ENCODE measurements at regions not wholly inside any gene's neighbourhood (a gene's known extent, or its start where the extent isn't known, plus 50 kb on each side); places are given as distances from the start of the nearest gene placed in this dataset.
"Not testable (repeated sequence)": the region's sequence is repeated elsewhere in the genome, so short reads cannot be mapped to it uniquely, and the experiment has no call there.

GRCh38 chr1:68815632-68816031 lies 318.8 kb upstream of the DEPDC1 start:
- no peak for TF ChIP-seq CTCF (IDR thresholded peaks at IDR 0.05; ENCODE audit: insufficient read depth, low read length)
- no peak for TF ChIP-seq POLR2AphosphoS5 (IDR thresholded peaks at IDR 0.05; ENCODE audit: low read depth)
- TF ChIP-seq GABPA (IDR thresholded peaks at IDR 0.05; ENCODE audit: low read depth): no peak
- no peak for TF ChIP-seq SPI1 (IDR thresholded peaks at IDR 0.05; ENCODE audit: borderline replicate concordance, low read depth)
- TF ChIP-seq REST (IDR thresholded peaks at IDR 0.05; ENCODE audit: insufficient replicate concordance, low read depth): no peak
- no peak for DNase-seq (ENCODE audit: low read depth in 1 of 2, low spot score in 1 of 2)
- H3K4me3 ChIP-seq (replicated peaks; ENCODE audit: insufficient read depth, low read length): no peak overlapping the region

GRCh38 chr1:68817505-68818210 lies 320.8 kb upstream of the DEPDC1 start:
- not testable (repeated sequence) for H3K27me3 ChIP-seq (ENCODE audit: insufficient read depth, poor library complexity, severe bottlenecking); DNase-seq (ENCODE audit: low read depth in 1 of 2, low spot score in 1 of 2); H3K27ac ChIP-seq (replicated peaks); H3K4me3 ChIP-seq (replicated peaks; ENCODE audit: insufficient read depth, low read length)

More at GRCh38 chr1:68815632-68816031, 318.8 kb upstream of the DEPDC1 start:
- H3K27me3 ChIP-seq (ENCODE audit: insufficient read depth, poor library complexity, severe bottlenecking): no peaks in the 10 kb centered on the region
- no peak overlapping the region for H3K27ac ChIP-seq (replicated peaks)

- no peak for DNase-seq (ENCODE audit: low read depth in 1 of 2, low spot score in 1 of 2)
- no peak overlapping the region for H3K4me3 ChIP-seq (replicated peaks; ENCODE audit: insufficient read depth, low read length)
- no peak overlapping the region for H3K27ac ChIP-seq (replicated peaks)
- H3K27me3 ChIP-seq (ENCODE audit: insufficient read depth, poor library complexity, severe bottlenecking): no peaks in the 10 kb centered on the region
- no peak for TF ChIP-seq REST (IDR thresholded peaks at IDR 0.05; ENCODE audit: insufficient replicate concordance, low read depth)
- TF ChIP-seq SPI1 (IDR thresholded peaks at IDR 0.05; ENCODE audit: borderline replicate concordance, low read depth): no peak
- no peak for TF ChIP-seq POLR2AphosphoS5 (IDR thresholded peaks at IDR 0.05; ENCODE audit: low read depth)
- TF ChIP-seq CTCF (IDR thresholded peaks at IDR 0.05; ENCODE audit: insufficient read depth, low read length): no peak
- TF ChIP-seq GABPA (IDR thresholded peaks at IDR 0.05; ENCODE audit: low read depth): no peak
Observed at GRCh38 chr1:68819190-68819829, 322.4 kb upstream of the DEPDC1 start.

- TF ChIP-seq GABPA (IDR thresholded peaks at IDR 0.05; ENCODE audit: low read depth) (no peak), CTCF (IDR thresholded peaks at IDR 0.05; ENCODE audit: insufficient read depth, low read length) (no peak), POLR2AphosphoS5 (IDR thresholded peaks at IDR 0.05; ENCODE audit: low read depth) (no peak), SPI1 (IDR thresholded peaks at IDR 0.05; ENCODE audit: borderline replicate concordance, low read depth) (no peak), REST (IDR thresholded peaks at IDR 0.05; ENCODE audit: insufficient replicate concordance, low read depth) (no peak)
- no peak for DNase-seq (ENCODE audit: low read depth in 1 of 2, low spot score in 1 of 2)
- Histone ChIP-seq H3K4me3 (replicated peaks; ENCODE audit: insufficient read depth, low read length) (no peak overlapping the region), H3K27me3 (ENCODE audit: insufficient read depth, poor library complexity, severe bottlenecking) (no peaks in the 10 kb centered on the region), H3K27ac (replicated peaks) (no peak overlapping the region)
Observed at GRCh38 chr1:68820151-68820550, 323.3 kb upstream of the DEPDC1 start.

All from HL-60 (cell line).